CD4-positive, alpha-beta T cell treated with Interleukin-4 for 1 hour (primary cell): ENCODE measurements at regions not wholly inside any gene's neighbourhood (a gene's known extent, or its start where the extent isn't known, plus 50 kb on each side); places are given as distances from the start of the nearest gene placed in this dataset.
"Not testable (repeated sequence)": the region's sequence is repeated elsewhere in the genome, so short reads cannot be mapped to it uniquely, and the experiment has no call there.

Experiments used
- DNase-seq, 2 donors: peaks; one replicate each; pipeline ENCODE4 v3.0.0-alpha.2; 2020 to 2022

DNA sequence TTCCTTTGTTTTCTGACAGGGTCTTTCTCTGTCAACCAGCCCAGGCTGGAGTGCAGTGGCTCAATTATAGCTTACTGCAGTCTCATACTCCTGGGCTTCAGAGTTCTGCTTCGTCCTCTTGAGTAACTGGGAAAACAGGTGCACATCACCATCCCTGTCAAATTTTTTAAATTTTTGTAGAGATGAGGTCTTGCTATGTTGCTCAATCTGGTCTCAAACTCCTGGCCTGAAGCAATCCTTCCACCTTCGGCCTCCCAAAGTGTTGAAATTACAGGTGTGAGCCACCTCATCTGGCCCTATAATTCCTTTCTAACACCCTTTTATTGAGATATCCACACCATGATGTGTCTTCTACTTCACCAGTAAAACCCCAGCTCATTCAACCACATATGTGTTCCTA, 341.6 kb upstream of the PCSK5 start:
- DNase-seq: no peak

- no peak for DNase-seq
Observed at GRCh38 chr9:75551861-75552260, 338.6 kb upstream of the PCSK5 start.

GRCh38 chr9:75552941-75553340, 337.5 kb upstream of the PCSK5 start:
- no peak for DNase-seq

- DNase-seq: not testable (repeated sequence)
Observed at GRCh38 chr9:75566813-75567212, 323.7 kb upstream of the PCSK5 start.

GRCh38 chr9:75570538-75570937, 319.9 kb upstream of the PCSK5 start:
- DNase-seq: no peak

DNA sequence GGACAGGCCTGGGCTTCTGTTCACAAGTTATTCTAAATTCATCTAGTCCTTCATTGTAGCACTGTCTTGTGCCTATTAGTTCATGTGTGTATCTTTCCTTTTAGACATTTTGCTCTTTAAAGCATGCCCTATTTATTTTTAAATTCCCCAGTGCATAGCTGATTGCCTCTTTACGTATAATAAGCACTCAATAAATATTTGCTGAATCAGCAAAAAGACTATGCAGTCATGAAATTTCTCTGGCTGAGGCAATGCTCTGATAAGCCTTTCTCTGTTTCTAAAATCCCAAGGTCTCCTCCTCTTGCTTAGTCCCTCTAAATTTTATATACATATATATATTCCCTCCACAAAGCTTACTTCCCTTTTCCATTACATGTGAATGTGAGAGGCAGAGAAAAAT, 315.9 kb upstream of the PCSK5 start:
- no peak for DNase-seq

- no peak for DNase-seq
Observed at GRCh38 chr9:75582870-75583269, 307.6 kb upstream of the PCSK5 start.

DNA sequence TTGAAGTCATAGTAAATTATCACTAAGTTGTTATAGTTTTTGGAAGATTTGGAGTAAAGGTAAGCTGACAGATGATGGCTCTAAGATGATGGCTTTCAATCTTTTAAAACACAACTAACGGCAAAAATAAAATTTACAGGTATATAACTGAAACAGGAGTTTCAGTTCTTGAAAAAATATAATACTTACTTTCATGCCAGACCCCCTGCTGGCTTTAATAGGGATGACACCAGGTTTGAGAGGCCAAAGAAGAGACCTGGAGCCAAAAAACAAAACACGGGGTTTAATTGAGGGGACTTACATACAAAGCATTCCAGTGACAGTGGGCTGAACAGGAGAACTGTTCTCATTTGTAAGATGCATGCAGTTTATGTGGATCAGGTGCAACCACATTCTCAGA, 301.7 kb upstream of the PCSK5 start:
- DNase-seq: no peak

GRCh38 chr9:75589497-75589896, 301.0 kb upstream of the PCSK5 start:
- no peak for DNase-seq

- DNase-seq: no peak
Observed at GRCh38 chr9:75591972-75592371, 298.5 kb upstream of the PCSK5 start.

- no peak for DNase-seq
Observed at GRCh38 chr9:75592586-75592985, 297.9 kb upstream of the PCSK5 start.

DNA sequence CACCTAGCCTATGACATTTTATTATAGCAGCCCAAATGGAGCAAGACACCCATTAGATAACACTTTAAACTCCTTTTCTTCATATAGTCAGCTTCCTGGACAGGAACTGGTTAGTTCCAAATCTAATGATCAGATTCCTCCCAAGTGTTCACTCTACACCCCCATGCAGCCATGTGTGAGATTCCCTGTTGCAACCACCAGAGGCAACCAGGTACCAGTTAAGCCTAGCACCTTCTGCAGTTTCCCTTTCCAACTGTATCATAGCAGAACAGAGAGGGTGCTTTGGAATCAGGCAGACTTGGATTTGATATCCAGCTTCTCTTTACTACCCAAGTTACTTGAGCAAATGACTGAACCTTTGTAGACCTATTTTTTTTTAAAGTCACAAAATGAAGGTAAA, 296.6 kb upstream of the PCSK5 start:
- no peak for DNase-seq

DNA sequence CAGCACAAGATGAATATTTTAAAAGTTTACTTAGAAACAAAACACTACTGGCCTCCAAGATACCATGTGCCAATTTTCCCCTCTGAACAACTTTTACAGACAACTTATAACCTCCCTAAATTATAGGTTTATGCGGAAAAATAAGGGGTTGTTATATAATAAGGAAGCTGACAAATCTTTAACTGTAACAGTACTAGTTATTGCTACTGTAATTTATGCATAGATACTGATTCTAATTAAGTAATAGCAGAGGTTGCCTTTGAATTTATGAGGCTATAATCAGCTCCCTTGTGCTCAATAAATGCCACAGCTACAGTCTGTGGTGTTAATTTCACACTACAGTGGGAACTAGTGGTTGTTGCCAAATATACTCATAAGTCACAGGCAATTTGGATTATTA, 291.3 kb upstream of the PCSK5 start:
- DNase-seq: no peak

DNA sequence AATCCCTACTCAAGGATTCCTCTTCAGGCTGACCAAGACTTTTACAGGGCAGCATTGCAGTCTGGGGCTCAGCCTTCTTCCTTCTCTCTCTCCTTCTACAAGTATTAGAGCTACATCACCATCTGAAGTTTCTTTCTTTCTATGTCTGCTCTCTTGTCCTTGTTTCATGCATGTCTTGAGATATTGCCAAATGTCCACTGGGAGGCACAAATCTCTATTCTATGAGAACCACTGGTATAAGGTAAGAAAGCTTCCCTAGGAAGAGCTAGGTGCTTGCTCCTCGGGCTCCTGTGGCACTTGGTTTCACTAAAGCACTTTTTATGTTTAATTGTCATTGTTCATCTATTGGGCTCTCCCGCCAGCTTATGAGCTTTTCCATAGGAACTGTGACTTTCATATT, 289.2 kb upstream of the PCSK5 start:
- DNase-seq: no peak

GRCh38 chr9:75602060-75602459, 288.4 kb upstream of the PCSK5 start:
- no peak for DNase-seq

GRCh38 chr9:75604661-75605060, 285.8 kb upstream of the PCSK5 start:
- peak in 1 of 2 donors; percentile 5 for DNase-seq

DNA sequence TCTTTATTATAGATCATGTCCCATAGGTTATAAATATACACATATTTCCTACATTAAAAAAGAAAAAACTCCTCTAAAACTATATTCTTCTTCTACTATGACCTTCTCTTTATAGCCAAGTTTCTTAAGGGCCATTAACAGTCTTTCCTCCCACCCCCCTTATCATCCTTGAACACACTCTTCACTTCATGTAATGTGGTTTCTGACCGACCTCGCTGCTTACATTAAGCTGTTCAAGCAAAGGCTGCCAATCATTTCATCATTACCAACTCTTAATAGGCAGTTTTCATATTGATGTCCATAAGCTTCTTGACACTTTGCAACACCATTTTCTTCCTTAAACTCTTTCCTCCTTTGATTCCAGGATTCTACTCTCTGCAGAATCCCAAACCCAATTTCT, 283.0 kb upstream of the PCSK5 start:
- DNase-seq: no peak

- no peak for DNase-seq
Observed at GRCh38 chr9:75609401-75609800, 281.1 kb upstream of the PCSK5 start.

DNA sequence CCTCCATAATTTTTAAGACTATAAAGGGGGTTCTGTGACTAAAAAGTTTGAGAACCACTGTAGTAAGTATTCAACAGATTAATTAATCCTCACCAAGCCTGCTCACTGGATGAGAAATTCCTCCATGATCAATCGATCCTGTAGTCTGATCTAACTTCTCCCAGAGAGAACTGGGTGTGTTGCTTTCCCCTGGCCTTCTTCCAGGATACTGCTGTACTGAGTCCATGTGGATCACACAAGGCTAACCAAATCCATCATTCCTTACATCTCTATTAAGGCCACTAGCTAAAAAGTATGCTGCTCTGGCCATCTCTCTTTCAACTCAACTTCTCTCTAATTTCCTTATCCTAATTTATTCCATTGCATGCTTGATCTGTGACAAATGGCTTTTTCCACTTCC, 280.2 kb upstream of the PCSK5 start:
- DNase-seq: no peak

DNA sequence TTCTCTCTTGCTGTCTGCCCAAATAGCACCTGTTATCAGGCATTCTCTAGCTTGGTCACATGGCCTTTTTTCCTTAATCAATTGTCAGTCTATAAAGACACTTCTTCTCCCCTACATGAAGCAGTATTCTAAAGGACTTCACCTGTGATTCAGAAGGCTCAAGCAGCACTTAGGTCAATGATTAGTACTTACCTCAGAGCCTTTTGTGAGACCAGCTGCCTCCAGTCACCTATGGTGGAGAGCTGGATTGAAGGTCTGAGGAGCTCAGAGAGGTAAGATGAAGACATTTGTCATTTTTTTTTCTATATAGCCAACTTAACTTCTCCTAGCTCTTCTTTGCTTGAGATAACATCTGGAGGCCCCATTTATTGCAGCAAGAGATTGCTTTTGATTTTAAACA, 278.3 kb upstream of the PCSK5 start:
- no peak for DNase-seq

DNA sequence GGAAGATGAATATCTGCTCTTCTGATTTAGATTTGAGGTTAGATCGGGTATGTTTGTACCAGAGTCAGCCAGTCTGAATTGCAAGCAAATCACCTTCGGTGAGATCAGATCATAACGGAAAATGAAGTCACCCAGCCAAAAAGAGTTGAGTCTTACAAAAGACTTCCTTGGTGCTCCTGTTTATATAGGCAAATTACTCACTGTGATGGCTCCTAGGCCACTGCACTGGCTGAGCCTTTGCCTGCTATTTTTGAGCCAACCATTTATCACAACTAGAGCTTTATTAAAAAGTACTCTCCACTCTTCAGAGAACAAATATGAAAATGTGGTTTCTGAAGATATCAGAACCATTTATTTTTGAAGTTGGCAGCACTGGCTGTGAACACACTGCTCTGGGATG, 277.7 kb upstream of the PCSK5 start:
- no peak for DNase-seq

- no peak for DNase-seq
Observed at GRCh38 chr9:75615284-75615683, 275.2 kb upstream of the PCSK5 start.

DNA sequence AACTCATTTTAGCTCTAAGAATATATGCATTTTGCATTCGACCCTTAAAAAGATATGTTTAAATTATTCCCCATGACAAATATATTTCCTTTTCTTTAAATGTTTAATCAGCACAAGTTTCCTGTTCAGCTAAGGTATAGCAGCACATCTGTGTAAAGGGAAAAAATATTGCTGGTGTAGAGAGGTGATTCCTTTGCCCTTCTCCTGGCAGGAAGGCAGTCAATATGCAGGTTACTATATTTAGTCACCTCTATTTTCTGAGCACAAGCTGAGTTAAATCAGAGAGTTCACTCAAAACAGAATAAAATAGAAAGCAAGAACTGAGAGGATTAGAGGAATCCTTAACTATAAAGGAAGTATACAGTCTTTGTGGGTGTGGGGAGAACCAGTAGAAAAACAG, 274.4 kb upstream of the PCSK5 start:
- DNase-seq: no peak

DNA sequence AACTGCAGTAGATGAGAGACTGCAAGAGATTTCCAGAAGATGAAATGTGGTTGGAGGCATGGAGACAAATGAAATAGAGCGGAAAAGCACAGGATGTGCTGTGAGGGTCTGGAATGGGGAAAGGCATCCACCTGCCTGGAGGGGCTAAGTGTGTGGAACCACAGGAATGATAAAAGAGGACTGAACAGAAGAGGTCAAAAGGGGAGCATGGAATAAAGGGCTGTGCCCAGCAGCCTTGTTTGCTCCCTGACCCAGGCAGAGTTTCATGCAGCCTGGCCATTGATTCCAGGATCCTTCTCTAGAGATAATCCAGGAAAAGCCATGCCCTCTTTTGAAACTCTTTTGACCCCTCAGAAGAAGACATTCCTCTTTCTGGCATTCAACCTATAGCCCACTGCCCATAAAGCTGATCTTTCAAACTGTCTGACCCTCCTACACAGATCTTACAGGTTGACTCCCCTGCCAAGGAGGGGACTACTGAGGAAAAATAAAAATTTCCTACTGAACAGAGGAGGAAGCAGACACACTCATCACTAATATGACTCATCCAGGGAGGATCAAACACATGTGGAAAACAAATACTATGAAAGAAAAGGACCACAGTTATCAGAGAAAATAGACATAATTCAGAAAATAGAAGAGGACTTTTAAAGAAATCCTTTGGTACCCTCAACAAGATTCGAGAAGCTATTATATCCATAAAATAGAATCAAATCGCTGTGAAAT, 273.5 kb upstream of the PCSK5 start:
- no peak for DNase-seq

DNA sequence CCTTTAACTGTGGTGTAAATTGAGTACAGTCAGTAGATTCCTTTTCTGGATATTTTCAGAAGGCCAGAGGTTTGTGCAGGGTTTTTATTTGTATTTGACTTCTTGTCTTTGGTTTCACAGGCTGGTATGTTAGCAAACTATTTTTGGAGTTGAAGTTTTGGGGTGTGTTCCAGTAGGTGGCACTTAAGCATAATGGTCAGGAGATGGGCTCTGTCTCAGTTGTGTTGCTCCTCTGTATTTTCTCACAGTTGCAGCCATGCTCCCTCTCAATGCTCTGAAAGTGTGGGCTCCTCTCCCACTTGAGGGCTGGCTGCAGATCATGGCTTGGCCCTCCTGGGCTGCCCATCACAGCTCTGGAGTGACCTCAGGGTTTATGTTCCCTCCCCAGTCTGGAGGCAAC, 267.0 kb upstream of the PCSK5 start:
- DNase-seq: no peak

GRCh38 chr9:75624998-75625397, 265.5 kb upstream of the PCSK5 start:
- DNase-seq: no peak
